Cardiac septum (tissue), 1 donor: ENCODE measurements at regions not wholly inside any gene's neighbourhood (a gene's known extent, or its start where the extent isn't known, plus 50 kb on each side); places are given as distances from the start of the nearest gene placed in this dataset.

ENCODE experiments used
- DNase-seq: peaks from one replicate; pipeline ENCODE4 v3.0.0-alpha.2; 2020; ENCODE audit warnings: low spot score
- intact Hi-C: fragments of 100-400 bp; cut with DNase I; formaldehyde crosslinking; loops from one replicate; pipeline ENCODE4 v1.14.0; 2022
- donor health status: DM: no; HTN: no; CAD: no.

DNA sequence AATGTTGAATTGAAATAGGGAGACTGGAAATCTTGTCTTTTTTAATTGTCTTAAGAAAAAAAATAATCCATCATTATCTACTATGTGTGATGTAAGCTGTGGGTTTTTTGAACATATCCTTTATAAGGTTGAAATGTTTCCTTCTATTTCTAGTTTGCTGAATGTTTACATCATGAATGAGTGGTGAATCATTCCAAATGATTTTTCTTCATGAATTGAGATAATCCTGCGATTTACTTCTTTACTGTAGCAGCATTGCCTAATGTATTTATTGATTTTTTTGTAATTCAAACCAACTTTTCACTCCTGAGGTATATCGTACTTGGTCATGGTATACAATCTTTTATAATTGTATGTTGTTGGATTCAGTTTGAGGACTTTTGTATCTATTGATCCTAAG lies 607.6 kb upstream of the PFKP start:
- DNase-seq = no peak
- intact Hi-C loops = no loop called here

DNA sequence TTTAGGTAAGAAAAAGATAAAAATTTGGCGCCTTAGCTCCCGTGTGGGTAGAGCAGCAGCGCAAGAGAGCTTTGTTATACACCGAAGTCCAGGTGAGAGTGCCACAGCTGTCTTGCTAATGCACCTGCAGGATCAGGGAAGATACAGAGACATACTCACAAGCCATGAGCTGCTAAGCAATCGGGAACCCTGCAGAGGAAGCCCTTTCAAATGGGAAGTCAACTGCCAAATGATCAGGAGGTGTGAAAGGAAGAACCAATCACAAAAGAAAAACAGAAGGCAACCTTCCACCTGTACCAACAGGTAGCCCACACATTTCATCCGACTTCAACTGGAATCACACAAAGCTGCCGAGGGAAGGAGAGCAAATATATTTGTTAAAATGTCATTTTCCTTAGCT lies 610.5 kb upstream of the PFKP start:
- intact Hi-C loops = no loop called here
- no peak for DNase-seq

DNA sequence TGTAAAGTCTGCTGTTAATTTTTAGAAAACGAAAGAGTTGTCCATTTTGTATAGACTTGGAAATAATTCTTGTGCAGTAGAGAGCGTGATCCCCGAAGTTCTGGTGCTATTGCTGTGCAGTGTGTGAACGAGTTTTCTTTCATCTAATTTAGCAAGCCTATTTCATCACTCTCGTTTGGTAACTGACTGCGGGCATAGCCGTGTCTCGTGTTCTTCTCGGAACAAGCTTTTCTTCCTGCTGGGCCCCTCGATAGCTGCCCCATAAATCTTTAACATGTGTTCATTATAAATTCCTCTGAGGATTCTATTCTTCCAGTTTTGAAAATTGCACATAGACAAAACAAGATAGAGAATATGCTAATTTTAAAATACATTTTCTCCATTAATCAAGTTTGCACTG lies 622.0 kb upstream of the PFKP start:
- intact Hi-C loops = no loop called here
- no peak for DNase-seq

DNA sequence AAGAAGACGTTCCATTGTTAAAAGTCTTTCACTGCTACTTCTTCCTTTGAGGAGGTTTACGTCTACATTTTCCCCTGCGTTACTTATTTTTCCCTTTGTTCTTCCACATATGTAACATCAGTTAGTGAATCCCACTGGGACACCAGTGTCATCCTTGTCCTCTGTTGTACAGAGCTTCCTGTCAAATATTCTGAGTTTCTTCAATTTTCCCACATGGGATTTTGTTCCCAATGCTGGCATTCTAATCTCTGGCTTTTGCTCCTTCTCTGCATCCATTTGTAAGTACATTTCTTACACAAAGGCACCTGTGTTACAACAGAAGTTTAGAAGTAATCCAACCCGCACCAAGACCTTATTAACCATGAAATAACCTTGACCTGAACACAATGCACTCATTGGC lies 627.4 kb upstream of the PFKP start:
- intact Hi-C loops = no loop called here
- no peak for DNase-seq

DNA sequence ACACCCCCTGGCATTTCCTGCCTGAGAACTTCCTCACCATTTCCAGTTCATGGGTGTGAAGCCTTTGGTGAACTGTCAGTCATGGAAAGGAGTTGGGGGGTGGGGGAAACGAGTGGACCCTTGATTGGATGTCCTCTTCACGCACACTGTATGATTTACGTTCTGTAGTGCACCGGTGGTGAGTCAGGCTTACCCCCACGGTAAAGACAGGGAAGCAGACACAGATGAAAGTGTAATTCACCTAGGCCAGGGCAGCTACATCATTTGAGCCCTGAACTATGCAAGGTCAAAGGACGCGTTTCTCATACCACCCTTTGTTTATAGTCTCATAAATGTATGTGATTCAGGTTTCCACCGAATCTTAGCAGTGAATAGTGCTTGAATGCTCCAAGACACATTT lies 628.3 kb upstream of the PFKP start:
- intact Hi-C loops = no loop called here
- DNase-seq = no peak

DNA sequence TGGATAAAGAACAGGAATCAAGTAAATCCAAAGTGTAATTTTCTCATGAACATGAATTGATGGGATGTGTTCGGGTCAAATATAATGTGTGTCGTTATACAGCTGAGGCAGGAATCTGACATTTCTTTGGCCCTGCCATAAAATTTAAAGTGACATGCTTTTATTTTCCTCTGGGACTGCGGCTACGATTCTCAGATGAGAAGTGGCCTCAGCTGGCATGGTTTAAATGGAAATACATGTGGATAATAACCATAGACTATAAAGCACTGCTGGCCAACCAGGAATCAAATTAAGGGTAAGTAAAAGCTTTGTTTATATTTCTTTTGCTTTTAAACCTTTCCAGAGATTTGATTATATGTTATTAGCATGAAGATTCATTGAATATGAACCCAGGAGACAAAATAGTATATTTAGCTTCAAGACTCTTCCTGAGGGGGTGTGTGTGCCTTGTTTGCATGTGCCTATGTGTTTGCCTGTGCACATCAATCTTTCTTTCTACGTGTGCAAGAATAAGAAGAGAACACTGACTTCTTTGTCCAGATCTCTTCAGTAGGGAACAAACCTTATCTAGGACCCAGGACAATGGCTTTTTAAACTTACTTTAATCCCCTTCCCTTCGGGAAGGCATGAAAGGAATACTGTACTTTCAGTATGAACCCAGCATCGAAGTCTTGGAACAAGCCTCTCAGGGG lies 629.0 kb upstream of the PFKP start:
- DNase-seq = no peak
- intact Hi-C loops = no loop called here

DNA sequence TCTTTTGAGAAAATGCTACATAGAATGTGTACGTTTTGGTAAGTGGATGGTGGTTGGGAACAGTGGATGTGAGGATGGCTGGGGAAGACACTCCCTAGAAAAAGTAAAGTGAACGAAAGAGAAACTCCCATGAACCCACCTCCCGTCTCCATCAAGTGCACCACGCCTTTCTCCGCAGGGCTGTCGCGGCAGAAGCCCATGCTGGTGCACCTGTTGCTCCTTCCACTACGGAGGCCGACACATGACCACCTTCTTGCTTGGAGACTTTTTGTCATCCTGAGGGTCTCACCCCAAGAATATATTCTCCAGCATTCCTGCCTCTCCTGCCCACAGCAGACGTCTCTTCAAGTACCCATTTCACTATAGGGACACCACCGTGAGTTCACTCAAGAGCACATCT lies 630.4 kb upstream of the PFKP start:
- DNase-seq = no peak
- intact Hi-C loops = no loop called here

DNA sequence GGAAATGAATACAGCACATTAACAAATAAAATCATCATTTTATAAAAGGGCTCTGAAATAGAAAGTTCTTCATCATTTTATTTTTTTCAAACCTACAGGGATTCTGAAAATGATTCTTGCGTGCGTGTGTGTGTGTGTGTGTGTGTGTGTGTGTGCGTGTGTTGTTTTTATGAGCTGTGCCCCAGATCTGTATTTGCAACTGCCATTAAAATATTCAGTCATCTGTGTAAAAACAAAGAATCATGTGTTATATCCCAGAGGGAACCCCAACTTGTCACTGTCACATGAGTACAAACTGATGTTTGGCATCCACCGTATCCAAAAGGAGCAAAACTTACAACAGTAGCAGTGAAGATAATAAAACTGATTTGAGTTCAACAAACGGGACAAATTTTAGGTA lies 635.4 kb upstream of the PFKP start:
- intact Hi-C loops = no loop called here
- DNase-seq = no peak

DNA sequence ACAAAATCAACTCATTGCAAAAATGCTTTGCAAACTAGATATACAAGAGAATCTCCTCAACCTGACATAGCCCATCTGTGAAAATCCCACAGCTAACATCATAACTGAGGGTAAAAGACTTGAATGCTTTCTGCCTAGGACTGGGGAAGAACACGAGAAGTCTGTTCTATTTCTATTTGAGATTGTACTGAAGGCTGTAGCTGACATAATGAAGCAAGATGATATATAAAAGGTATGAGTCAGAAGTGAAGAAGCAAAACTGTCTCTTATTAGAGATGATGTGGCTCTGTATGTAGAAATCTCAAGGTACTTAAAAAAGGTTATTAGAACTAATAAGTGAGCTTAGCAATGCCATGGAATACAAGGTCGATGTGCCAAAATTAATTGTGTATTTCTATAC lies 639.9 kb upstream of the PFKP start:
- no peak for DNase-seq
- intact Hi-C loops = no loop called here

DNA sequence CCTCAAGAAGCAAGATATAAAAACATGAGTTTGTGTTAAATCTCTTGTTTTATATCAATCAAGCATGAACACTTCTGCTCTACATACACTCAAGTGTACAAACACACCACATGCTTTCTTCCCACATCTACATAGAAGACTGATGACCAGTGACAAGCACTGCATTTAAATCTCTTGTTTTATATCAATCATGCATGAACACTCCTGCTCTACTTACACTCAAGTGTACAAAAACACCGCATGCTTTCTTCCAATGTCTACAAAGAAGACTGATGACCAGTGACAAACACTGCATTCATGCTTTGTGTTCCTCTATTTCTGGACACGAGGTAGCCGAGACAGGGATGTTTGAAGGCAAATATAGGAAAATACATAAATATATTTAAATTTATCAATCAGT lies 642.0 kb upstream of the PFKP start:
- intact Hi-C loops = no loop called here

DNA sequence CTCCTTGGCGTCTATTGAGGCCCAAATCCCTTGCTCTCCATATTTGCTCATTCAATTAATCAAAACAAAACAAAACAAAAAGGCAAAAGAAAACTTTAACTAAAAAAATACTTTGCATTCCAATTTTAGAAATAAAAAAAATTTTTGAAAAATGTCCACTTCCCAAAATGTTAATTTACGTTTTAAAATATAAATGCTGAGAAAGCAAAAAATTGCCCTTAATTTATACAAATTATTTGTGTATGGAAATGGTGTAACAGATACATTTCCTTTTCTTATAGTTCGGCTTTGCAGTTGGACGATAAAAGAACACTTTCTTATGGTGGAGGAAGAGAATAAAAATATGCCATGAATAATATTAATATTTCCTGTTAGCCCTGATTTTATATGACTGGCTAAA lies 652.8 kb upstream of the PFKP start:
- intact Hi-C loops = no loop called here
- DNase-seq = no peak

More for the DNA sequence above, 642.0 kb upstream of the PFKP start:
- no peak for DNase-seq

DNA sequence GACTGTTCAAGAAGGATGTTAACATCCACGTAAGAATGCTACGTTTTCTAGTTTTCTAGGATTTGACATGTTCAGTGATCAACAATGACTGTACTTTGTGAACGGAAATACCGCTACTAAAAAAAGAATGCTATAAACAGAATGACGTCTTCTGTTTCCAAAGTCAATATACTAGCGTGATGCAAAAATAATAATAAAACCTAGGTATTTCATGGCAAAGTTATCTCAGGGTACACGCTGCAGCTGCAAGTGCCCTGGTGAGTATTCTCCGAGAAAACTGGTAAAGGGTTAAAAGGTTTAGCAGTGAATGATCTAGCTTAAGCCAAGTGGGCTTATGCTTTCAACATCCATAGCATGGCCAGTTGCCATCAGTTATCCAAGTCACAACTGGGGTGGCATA lies 653.3 kb upstream of the PFKP start:
- DNase-seq = no peak
- intact Hi-C loops = no loop called here

DNA sequence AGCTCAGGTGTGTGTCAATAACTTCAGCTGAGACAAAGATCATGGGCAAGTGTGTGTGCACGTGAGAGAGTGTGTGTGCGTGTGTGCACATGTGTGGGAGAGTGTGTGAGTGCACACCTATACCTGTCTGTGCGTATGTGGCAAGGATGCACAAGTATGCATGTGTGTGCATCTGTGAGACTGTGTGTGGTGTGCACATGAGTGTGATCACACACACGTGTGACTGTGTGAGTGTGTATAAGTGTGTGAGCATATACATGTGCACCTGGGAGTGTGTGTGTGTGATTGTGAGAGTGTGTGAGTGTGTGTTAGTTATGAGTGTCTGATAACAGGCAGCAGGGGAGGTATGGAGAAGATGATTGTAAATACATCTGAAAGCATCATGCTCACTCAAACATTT lies 657.3 kb upstream of the PFKP start:
- intact Hi-C loops = no loop called here
- no peak for DNase-seq

DNA sequence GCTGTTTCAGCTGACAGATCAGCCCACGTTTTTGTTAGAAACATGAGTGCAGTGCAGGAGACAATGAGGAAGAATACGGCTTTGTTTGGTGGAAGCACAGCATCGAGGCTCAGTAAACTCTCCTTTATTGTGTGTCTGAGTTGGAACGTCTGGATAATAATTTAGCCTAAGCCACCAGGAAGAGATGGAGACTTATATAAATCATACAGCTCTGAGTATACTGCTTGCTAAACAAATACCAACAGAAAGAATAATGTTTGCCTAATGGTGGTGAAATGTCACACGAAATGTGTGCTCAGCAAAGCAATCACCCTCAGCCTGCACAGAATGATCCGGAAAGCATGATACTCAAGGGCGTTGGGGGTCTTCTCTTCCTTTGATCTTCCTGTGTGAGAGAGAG lies 664.1 kb upstream of the ADARB2 start:
- no peak for DNase-seq
- intact Hi-C loops = no loop called here

DNA sequence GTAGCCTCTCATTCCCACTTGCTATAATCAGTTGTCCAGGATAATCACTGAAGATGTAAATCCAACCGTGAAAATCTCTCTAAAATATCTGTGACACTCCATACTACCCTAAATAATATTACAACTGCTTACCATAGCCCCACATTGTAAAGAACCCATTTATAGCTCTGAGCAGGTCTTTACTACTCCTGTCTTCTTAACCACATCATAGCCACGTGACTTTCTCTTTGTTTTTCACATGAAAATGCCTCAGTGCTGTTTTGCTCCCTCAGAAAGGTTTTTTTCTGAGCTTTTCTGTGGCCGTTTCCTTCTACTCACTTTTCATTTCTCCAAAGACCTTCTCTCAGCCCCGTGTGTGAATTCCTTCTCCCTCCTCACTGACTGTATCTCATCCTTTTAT lies 662.2 kb upstream of the ADARB2 start:
- no peak for DNase-seq
- intact Hi-C loops = no loop called here

DNA sequence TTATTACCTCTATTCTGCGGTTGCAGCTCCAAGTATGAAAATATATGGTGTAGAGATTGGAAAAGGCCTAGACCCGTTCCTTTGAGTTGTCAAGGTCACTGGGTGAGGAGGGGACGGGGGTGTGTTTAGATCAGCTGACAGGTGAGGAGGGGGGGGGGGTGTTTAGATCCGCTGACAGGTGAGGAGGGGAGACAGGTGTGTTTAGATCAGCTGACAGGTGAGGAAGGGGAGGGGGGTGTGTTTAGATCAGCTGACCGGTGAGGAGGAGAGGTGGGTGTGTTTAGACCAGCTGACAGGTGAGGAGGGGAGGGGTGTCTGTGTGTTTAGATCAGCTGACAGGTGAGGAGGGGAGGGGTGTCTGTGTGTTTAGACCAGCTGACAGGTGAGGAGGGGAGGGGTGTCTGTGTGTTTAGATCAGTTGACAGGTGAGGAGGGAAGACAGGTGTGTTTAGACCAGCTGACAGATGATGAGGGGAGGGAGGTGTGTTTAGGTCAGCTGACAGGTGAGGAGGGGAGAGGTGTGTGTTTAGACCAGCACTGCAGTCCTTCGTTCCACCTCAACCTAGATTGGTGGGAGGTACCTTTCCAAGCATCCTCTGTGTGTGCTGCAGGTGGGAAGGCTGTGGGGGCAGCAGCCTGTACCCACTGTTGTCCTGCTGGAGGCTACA lies 655.0 kb upstream of the ADARB2 start:
- DNase-seq = no peak
- intact Hi-C loops = no loop called here

DNA sequence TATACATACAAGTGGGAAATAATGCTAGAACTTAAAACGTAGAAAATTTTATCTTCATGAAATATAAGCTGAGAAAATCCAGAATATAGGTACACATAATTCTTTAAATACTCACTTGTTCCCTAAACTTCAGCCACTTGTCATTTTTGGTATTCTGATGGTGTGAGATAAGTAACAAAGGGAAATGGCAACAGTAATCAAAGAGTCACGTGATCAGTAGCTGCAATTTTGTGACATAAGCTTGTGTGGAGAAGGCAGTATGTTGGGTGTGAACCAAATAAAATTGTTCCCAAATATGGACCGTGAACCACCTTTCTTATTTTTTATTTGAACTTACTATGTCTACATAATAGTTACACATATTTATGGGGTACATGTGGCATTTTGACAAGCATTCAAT lies 650.3 kb upstream of the ADARB2 start:
- DNase-seq = no peak

DNA sequence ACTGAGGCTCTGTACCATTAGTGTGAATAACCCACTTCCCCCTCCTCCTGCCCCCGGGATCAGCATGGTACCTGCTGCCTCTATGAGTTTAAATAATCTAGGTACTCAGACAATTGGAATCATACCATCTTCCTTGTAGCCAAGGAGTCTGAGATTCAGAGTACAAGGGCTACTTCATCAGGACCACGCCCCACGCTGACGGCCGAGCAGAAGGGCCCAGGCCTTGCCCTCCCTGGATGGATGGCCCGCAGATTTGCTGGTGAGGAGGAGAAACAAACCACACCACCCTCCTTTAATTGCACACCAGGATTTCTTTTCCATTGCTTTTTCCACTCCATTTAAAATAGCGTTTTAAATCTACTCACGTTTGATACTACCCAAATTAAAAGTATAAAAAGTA lies 649.9 kb upstream of the ADARB2 start:
- DNase-seq = no peak
- intact Hi-C loops = no loop called here

More for the DNA sequence above, 650.3 kb upstream of the ADARB2 start:
- intact Hi-C loops = no loop called here

DNA sequence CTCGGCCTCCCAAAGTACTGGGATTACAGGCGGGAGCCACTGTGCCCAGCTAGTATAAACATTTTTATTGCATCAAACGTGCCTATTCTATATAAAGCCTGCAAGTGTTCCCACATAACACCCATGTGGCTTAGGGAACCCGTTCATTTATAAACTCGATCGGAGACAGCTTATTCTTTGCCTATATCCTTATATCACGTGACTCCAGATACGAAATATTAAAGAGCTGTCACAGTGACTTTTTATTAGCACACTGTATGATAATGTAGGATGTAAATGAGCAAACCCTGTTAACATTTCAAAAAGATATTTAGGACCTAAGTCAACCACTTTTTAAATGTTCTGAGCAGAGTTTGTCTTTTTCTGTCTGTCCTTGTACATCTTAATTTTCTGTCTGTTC lies 642.9 kb upstream of the ADARB2 start:
- intact Hi-C loops = no loop called here
- no peak for DNase-seq

DNA sequence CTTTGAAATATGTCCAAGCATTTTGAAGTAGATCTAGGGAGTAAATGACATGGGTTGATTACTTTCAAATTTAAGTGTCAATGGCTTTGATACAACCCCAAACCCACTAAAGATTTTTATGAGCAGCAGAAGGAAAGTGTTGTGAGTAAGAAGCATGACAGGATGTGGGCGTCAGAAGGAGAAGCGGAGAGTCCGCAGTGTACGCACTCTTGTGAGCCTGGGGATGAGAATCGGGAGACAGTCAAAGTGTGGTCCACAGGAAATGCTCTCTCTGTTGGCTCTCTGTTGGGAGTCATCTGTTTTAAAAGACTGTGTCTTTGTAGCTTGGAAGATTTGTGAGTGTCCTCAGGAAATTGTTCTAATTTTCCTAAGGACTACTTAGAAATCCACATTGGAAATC lies 629.8 kb upstream of the ADARB2 start:
- intact Hi-C loops = no loop called here
- no peak for DNase-seq

DNA sequence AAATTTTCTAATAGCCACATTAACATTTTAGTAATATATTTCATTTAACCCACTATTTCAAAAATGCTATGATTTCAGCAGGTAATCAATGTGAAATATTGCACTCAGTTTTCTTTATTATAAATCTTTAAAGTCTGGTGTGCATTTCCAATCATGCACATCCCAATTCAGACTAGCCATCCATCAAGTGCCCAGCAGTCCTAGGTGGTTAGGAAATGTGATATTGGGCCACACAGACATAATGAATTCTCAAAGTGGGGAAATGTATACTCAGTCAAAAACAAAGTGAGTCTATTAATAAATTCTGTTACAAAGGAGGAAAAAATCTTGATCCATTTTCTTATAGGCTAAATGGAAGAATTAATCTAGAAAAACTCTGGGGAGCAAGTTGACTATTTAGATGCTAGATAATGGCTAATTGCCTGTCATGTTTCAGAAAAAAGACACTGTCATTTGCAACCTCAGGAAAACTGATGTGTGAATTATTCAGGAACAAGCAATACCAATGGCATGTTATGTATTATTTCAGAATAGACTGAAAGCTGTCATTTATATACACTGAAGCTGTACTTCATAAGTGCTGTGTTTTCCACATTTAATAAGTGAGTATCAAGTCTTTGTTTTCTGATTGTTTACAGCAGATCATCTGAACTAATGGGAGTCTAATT lies 629.1 kb upstream of the ADARB2 start:
- DNase-seq = no peak
- intact Hi-C loops = no loop called here
